Stimulated activated CD4-positive, alpha-beta T cell treated with anti-CD3 and anti-CD28 coated beads, Interleukin-4, amount 100 ng/mL, for 48 hours (primary cell): ENCODE measurements at regions not wholly inside any gene's neighbourhood (a gene's known extent, or its start where the extent isn't known, plus 50 kb on each side); places are given as distances from the start of the nearest gene placed in this dataset.
"Not testable (repeated sequence)": the region's sequence is repeated elsewhere in the genome, so short reads cannot be mapped to it uniquely, and the experiment has no call there.

ENCODE experiments used
- DNase-seq, 2 donors: peaks; one replicate each; pipeline ENCODE4 v3.0.0-alpha.2; 2020; ENCODE audit warnings: low read depth in 2 of 2

GRCh38 chr7:46079421-46079820, 158.3 kb upstream of the IGFBP3 start:
- no peak for DNase-seq

- DNase-seq = no peak
These were observed 155.5 kb upstream of the IGFBP3 start for GRCh38 chr7:46076527-46076926.

DNA sequence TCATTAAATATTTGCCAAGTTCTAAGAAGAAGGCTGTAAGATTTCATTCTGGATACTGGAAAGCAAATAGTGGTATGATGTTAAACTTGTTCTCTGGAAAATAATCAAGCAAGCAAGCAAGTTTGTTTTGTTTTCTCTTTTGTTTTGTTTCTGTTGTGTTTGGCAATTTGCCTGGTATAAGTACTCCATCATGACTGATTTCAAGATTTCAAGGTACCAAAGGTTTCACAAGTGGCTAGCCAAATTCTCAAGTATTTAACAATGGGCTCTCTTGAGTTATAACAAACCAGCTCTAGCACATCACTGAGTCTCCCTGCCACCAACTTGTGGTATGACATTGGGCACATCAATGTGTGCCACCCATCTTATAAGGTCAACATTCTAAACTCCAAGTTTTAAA, 151.7 kb upstream of the IGFBP3 start:
- no peak for DNase-seq

GRCh38 chr7:46071601-46072000, 150.5 kb upstream of the IGFBP3 start:
- DNase-seq = no peak

DNA sequence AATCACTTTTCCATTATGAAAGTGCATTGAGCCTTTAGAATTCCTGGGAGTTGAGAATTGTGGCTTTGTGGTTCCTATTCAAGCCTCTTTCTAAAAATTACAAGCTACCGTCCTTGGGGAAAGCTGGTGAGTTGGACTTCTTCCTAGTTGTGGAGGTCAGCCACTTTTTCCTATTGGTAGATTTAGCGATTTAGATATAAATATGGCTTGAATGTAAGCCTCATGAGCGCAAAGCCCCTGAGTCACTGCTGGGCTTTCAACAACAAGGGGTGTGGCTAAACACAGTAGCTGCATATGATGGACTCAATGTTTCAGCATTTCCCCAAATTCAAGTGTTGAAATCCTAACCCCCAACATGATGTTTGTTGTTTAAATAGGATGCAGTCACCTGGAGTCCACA, 150.0 kb upstream of the IGFBP3 start:
- DNase-seq = no peak

DNA sequence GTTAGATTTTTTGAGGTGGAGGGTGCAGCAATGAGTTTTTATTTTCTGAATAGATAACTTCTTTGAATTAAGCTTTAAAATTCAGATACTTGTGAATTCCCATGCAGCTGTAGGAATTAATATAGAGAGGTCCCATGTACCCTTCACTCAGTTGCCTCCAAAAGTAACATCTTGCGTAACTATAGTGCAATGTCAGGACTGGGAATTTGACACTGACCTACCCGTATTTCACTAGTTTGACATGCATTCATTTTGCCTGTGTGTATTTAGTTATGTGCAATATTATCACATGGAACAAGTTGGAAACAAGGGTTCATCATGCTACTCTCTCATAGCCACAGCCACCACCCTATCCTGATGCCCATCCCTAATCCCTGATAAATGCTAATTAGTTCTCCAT, 147.1 kb upstream of the IGFBP3 start:
- DNase-seq = no peak

GRCh38 chr7:46059308-46060020, 138.4 kb upstream of the IGFBP3 start:
- DNase-seq = no peak

DNA sequence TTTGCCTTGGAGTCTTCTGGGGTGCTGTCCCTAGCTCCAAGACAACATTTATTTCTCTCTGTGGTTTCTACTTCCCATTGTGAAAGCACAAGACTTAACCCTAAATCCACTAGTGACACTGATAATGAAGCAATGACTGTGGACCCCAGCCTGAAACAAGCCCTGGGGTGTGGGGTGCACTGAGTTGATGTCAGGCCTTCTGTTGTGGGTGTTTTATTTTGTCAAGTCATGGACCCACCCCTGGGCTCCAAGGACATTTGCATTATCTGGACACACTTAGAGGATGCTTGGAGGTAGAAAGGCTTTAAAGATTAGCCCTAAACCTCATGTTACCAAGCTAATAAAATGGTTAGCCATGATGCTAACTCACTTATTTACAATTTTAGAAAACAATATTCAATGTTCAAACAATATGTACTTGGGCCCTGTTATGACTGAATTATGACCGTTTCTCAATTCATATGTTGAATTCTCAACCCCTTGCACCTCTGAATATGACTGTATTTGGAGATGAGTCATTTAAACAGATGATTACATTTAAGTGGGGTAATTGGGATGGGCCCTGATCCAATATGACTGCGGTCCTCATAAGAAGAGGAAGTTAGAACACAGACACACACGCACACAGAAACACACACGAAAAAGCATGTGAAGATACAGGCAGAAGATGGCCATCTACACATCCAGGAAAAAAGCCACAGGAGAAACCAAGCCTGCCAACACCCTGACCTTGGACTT, 137.2 kb upstream of the IGFBP3 start:
- DNase-seq = no peak

GRCh38 chr7:46054915-46055314, 133.8 kb upstream of the IGFBP3 start:
- DNase-seq = no peak

GRCh38 chr7:46054272-46054671, 133.2 kb upstream of the IGFBP3 start:
- no peak for DNase-seq

DNA sequence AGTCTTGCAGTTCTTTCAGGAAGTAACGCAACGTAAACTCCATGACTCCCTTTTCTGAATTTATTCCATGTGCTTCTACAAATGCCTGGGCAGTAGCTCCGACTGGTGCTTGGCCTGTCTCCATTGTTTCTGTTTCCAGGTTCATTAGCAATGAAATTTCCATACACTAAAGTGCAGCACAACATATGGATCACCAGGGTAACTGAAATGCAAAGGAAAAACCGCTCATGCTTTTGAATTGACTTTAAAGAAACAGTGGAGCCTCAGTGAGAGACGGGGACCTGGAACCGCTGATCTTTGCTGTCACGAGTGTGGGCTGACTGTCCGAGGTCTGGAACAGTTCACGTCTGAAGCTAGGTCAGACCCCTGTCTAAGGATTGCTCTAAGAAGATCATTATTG, 126.5 kb upstream of the IGFBP3 start:
- DNase-seq = no peak

- not testable (repeated sequence) for DNase-seq
These were observed 122.3 kb upstream of the IGFBP3 start for GRCh38 chr7:46043338-46043737.

DNA sequence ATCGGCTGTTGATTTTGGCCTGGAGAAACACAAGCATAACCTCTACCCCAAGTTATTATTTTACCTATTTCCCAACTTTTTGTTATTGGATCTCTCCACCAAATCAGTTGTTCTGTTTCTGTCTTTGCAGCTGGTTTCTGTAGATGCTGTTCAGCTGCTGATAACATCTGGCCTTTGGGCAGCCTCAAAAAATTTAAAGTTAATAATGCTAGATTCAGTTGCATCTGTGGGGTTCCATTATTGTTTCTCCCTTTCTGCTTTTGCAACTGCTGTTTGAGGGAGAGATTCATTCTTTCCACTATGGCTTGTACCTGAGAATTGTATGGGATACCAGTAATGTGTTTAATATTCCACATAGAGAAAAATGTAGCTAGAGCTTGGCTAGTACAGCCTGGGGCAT, 118.7 kb upstream of the IGFBP3 start:
- DNase-seq = not testable (repeated sequence)

GRCh38 chr7:46035166-46035565, 114.1 kb upstream of the IGFBP3 start:
- DNase-seq = no peak

- no peak for DNase-seq
These were observed 113.1 kb upstream of the IGFBP3 start for GRCh38 chr7:46034056-46034768.

DNA sequence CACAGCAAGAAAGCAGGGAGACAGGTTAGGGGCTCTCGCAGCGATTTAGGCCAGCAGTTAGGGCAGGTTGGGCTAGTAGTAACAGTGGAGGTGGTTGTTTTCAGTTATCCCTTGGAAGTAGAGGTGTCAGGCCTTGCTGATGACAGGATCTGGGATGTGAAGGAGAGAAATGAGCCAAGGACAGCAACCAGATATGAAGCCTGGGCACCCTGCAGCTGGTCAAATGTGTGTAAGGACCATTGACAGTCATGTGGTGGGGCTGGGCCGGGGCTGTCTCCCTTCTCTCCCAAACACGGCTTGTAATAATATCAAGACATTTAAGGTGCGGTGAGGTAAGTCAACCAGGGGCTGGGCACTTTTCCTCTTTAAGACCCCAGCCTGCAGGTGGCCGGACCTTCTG, 112.5 kb upstream of the IGFBP3 start:
- DNase-seq = no peak

DNA sequence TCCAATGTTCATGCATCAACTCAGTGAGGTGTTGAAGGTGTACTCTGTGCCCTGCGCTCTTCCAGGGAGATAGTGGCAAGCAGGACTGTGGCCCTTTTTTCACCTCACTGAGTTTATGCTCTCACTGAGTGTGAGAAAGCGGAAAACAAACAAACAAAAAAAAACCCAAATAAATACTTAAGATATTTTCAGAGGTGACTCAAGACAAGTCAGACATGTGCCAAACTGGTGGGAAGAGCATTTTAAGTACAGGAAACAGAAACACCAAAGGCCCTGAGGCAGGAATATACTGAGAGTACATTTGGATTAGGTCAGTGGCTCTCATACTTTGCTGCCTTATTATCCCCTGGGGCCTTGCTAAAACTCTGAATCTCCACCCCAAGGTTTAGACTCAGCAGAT, 111.9 kb upstream of the IGFBP3 start:
- DNase-seq = no peak

GRCh38 chr7:46032353-46032752, 111.3 kb upstream of the IGFBP3 start:
- no peak for DNase-seq

- no peak for DNase-seq
These were observed 108.1 kb upstream of the IGFBP3 start for GRCh38 chr7:46029111-46029704.

DNA sequence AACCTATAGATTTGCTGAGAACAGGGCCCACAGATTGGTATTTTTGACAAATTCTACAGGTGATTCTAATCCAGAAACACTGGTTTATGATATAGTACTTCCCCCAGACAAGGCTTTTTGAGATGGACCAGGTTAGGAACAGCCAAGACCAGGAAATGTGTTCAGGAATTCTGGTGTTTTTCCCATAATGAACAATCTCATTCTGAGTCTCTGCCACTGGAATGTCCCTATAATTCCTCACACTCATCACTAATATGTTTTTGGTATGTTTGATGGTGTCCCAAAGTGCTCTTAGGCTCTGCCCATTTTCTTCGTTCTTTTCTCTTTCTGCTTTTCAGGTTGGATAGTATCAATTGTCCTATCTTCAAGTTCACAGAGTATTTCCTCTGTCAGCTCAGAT, 107.2 kb upstream of the IGFBP3 start:
- DNase-seq = no peak

DNA sequence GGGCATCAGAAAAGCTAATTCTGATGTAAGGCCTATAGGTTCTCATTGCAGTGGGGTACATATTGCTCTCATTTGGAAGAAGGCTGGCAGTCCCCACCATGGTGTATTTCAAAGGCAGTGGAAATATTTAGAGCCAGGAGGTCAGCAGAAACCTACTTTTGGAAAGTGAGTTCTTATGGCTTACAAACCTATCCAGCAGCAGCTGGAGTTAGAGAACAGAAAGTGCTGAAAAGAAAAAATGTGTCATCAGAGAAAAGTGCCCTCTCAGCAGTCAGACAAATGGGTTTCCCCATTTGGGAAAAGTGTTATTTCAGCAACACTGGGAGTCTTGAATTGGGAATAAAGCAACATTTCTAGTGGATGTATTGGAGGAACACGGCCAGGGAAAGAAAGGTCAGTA, 105.7 kb upstream of the IGFBP3 start:
- no peak for DNase-seq

DNA sequence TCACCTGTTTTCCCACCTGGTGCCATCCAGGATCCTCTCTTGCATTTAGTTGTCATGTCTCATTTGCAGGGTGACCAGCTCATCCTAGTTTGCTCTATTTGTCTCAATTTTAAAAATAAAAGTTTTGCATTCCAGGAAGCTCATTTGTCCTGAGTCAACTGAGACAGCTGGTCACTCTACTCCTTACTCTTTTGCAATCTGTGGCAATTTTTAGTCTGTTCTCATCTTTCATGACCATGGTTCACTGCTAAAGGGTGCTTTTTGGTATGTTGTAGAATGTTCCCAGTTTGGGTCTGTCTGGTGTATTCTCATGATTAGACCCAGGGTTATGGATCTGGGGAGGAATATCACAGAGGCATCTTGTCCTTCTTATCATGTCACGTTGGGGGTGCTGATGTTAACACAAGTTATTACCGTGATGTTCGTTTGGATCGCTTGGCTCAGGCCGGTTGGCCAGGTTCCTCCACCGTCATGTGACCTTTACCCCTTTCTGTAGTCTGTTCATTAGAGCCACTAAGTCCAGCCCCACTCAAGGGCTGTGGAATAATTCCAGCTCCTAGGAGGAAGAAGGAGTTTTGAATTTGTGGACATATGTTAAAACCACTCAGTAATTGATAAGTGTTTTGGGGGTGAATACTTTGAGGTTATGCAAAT, 103.3 kb upstream of the IGFBP3 start:
- DNase-seq = no peak
